NCI-H1417 (cell line): ENCODE measurements at regions not wholly inside any gene's neighbourhood (a gene's known extent, or its start where the extent isn't known, plus 50 kb on each side); places are given as distances from the start of the nearest gene placed in this dataset.

ENCODE experiments used
- DNase-seq, 3 experiments: peaks; one replicate each; lab custom pipeline; 2025; lab: John Stamatoyannopoulos, UW

DNA sequence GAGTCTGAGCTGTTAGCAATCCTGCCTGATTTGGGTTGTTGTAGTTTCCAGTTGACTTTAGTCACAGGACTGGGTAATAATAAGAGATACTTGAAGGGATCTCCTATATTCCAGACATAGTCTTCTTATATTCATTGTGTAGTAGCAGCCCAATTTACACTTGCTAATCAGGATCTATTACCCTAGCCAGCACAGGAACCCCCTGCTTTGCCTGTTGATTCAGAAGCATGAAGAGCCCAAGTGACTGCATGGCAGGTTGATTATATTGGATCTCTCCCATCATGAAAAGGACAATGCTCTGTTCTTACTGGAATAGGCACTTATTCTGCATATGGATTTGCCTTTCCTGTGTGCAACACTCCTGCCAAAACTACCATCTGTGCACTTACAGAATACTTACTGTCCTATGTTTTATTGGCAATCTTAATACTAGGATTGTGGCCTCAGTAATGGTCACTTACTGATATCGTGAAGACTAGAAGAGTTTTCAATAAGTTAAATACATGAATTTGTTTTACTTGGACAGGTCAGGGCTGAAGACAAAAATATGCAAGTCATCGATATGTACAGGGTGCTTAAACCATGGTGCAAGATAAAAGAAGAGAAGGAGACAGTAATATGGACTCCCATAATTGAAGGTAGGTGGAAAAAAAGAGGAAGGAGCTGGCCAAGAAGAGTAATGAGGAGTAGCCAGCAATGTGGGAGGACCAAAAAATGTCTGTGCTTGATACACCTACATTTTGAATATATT is 304.1 kb downstream of the MCTP2 start:
- peak in 1 of 3 experiments; percentile 6 for DNase-seq

DNA sequence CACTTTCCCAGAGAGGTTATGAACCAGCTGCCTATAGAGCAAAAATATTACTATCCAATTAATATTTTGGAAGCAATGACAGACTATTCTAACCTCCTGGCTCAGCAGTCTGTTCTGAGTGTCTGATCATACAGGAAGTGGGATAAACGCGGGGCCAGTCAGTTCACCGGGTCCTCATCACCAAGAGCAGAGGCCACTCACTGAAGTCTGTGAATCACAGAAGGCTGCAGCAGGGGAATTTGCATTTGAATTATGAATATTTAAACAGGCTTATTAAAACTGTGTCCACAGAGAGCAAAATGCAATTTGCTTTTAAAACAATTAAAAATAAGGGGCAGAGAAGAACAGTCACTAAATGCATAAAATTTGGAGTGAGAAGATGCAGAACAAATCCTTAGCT is 305.2 kb downstream of the MCTP2 start:
- DNase-seq, result no peak

DNA sequence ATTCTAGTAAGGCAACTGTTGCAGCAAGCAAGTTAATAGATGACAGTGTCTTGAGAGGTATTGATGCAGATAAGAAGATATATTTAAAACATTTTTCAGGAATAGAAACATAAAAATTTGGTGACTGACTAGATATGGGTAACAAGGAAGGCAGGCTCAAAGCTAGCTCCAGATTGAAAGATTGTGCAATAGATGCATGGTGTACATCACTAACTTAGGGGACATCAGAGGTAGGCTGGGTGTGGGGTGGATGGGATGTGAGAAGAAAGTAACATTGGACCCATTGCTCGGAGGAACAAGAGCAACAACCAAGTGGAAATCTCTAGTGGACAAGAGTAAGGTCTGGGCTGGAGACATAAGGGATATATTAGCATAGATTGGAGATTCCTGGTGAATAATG is 306.9 kb downstream of the MCTP2 start:
- DNase-seq, result no peak

DNA sequence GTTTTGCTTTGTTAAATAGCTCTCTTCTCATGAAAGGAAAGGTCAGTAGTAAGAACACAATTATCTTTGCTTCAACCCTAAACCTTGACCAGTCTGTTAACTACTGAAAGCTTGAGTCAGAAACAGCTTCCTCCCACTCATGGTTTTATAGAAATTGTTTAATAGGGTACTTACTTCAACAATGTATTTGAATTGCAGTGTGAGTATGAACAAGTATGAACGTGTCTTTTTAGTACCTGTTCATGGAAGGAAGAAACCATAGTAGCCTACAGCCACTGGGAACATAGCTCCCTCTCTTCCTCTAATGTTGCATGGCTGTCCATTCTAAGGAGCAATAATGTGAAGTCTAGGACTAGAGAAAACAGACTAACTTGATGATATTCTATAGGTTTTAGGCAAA is 311.0 kb downstream of the MCTP2 start:
- DNase-seq, result no peak

DNA sequence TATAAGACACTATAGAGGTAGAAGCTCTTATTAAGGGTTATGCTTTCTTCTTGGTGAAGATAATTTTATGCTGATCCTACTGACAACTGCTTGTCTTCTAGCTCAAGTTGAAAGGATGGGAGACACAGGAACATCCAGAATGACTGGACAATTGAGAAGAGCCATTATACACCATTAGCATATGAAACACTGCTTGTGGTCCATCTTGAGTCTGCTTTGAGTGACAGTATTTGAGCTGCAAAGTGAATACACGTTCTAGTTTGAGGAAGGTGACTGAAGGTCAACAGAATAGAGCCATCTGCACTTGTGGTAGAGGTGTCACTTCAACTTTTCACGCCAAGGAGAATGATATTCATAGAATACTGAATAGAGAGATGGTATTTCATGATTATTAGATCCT is 315.4 kb downstream of the MCTP2 start:
- no peak for DNase-seq

DNA sequence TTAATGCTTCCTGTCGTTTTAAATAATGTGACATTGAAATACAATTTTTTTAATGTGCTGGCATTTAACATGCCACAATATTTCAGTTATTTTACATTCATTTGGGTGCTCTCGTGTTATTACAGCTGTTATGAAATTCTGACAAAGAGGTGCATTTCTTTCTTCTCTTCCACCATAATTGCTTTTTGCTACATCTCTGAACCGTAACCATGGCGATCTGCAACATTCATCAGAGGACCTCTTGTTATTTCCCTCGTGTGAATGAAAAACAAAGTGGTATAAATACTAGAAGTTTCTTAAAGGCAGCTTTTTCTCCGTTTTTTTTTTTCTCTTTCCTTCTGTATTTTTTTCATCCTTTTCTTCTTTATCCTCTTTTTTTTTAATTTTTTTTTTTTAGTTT is 316.4 kb downstream of the MCTP2 start:
- no peak for DNase-seq

DNA sequence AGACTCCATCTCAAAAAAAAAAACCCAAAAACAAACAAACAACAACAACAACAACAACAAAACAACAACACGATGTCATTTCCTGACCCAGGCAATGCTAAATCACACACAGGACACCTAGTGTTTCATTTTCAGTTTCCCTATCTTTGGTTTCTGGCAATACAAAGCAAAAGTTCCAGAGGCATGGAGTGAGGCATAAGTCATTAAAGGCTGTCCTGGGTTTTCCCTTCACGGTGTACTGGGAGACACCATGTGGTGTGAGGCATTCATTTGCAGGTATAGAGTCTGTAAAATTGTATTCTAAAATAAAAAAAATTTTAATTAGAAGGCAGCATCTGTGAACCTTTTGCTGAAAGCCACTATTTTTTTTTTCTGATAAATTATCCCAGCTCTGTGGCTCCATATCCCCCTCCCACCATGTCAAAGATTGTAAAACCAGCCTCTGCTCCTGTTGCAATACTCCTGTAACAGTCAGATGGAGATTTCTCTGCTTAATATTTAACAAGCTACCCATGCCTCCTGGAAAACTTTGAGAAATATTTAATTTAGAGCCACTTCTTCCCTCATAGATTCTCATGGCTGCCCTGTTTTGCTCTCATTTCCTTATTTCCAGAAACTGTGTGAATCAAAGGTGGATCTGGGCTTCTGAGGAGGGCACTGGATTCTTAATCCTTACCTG is 324.6 kb downstream of the MCTP2 start:
- no peak for DNase-seq

DNA sequence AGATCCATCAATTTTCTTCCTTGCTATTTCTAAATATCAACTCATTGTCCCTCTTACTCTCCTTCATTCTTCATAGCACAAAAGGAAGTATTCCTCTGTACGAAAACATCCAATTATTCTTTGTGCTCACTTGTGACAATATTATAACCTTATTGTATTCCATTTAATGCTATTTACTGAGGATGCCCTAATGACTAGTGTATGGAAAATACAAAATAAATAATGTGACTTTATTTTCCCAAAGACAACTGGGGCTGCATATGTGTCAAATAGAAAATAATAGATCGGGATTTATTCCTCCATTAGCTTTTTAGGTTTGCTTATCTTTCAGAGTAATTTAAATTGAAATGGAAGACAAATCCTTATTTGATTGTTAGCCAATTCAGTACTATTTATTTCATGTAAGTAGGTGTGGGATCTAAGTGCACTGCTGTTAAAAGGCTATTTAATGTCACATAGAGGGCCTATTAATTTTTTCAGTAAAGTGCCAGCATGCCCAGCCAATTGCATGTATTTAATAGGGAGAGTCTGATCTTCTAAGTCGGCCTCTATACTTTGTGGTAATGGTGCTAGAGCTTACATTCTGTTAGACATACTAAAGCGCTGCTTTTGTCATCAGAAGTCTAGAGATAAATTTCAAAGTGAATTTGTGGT is 329.8 kb downstream of the MCTP2 start:
- DNase-seq, result peak in 1 of 3 experiments; percentile 81

DNA sequence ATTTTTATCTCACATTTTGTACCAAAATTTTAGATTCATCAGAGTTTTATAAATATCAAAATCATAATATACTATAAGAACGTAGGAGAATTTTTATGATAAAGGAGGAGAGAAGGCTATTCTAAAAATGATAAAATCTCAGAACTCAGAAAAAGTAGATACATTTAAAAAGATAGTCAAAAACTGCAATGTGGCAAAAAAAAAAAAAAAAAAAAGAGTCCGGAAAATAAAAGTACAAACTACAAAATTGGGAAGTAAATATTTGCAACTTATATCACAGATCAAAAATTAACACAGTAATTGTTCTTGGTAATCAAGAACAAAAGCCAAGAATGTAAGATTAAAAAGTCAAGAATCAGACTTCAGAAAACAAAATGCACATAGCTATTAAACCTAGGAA is 332.1 kb downstream of the MCTP2 start:
- no peak for DNase-seq

DNA sequence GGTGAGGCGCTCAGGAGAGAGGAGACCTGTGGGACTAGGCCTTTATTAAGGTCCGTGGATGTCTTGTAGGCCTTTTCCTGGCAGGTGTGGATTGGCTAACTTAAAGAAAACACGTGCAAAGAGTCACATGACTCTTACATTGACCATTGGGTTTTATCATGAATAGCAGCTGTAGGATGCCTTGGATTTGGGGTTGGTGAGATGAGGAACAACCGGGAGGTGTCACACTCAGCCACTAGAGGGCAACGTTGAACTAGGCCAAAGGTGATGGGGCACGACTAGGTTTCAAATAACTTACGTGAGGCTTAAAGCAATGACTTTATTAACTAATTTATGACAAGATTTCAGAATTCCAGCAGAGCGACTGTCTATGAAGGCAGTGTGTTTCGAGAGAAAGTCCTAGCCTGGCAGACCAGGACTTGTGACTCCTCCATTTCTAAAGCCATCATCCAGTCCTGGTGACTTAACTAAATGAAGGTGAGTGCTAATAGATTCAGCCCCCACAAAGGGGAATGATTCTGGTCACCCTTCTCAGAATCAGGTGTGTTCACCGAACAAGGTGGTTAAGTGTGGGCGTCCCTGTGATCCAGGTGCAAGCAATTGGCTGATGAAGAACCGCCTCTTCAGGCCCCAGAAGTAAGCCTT is 345.6 kb downstream of the MCTP2 start:
- DNase-seq, result peak; percentile 10 to 71 (median 39)

DNA sequence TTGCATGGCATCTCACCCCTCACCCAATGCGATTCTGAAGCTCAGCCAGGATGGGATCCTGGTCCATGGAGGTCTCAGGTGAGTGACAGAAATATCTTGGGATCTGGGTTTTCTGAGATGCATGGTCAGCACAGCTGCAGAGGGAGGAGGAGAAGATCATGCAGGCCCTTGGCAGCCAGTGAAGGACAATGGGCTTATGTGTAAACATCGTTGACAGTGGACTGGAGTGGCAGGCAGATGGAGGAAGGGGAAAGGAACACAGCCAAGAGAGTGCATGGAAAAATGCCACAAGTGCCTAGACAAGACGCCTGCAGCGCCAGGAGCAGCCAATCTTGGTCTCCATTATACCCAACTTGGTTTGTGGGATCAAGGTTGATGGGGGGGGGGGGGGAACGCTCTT is 347.9 kb downstream of the MCTP2 start:
- DNase-seq, result peak in 1 of 3 experiments; percentile 57

DNA sequence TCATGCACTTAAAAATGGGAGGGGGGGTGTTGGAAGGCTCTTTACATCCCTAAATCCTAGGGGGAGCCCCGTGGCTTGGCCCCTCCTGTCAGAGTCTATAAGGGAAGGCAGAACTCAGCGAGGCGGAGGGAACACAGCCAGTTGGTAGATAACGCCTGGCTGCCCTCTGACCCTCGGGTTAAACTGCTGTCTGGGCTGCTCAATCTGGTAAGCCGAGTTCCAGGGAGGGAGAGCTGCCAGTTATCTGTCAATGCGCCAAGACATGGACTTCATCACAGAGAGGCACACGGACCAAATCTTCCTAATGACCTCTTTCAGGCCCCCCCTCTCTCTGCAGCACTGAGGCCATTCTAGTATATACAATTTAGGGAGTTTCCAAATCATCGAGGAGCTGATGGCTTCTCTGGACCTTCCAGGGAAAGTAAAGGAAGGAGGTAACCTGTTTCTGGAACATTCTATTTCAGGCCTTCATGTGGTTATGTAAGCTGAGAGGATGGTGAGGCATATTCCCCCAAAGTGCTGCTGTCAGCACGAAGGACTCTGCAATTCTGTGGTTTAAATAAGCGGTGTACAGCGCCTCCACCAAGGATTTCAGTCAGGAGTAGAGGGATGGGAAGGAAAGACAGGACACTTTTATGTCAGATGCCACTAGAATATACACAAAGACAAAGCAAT is 349.0 kb downstream of the MCTP2 start:
- DNase-seq, result no peak

DNA sequence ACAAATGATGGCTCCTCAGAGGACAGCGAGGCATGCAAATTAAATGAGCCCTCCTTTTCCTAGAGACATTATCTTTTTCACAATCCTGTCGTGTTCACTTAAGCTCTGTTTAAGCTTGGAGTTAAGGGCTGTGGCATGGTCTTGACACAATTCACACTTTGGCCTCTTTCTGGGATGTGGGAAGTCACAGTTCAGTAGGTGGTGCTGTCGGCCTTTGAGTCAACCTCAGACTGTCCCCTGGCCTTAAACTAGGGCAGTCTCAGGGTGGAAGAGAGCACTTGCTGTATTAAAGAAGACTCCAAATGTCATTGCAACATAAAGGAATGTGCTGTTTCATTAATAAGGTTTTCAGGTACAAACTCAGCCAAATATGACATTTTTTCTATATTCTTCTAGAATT is 351.0 kb downstream of the MCTP2 start:
- peak; percentile 11 to 50 (median 19) for DNase-seq

DNA sequence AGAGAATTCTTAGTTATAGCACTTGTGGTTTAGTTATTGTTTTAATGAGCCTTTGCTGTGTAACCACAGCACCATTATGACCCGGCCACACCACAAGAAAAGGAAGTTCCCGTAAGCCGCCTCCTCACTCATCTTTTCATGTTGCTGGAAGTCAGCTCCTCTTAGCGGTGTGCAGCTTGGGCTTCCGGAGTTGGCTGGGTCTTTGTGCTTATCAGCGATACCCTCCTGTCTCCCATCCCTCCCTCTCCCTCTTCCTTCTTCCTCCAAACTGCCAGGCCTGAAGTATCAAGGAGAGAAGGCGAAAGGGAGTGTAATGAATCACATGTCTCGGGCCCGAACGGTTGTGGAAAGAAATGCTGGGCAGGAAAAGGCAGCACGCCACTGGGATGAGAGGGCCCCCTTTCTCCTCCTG is 353.5 kb downstream of the MCTP2 start:
- peak in 1 of 3 experiments; percentile 8 for DNase-seq

DNA sequence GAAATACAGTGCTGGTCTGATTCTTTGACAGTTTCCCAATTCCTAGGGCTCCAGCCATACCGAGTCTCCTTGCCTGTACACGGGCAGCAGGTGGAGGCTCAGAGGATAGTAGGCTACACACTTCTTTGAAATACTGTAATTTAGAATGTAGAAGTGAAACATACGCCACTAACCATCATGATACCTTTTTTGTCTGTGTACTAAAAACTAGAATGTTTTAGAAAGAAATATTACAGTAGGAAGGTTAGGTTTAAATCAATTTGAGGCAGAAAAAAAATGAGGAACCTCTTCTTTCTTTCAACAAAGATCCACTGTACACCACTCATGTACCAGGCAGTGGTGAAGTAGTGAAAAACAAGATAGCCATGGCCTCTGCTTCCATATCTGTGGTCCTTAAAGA is 354.7 kb downstream of the MCTP2 start:
- no peak for DNase-seq

DNA sequence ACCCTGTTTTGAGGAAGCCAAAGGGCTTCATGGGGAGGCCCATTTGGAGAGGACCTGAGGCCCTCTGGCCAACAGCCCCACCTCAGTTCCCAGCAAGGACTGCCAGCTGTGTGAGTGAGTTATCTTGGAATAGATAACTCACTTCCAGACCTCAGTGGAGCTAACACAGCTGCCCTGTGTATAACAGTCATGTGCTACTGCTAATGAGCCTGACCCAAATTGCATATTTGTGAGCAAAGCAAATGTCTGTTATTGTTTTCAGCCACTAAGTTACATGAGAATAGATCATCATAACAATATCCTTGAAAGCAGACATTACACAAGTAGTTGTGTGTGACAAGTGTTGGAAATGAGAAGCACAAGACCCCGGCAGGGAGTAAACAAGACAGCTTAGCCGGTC is 355.8 kb downstream of the MCTP2 start:
- no peak for DNase-seq

DNA sequence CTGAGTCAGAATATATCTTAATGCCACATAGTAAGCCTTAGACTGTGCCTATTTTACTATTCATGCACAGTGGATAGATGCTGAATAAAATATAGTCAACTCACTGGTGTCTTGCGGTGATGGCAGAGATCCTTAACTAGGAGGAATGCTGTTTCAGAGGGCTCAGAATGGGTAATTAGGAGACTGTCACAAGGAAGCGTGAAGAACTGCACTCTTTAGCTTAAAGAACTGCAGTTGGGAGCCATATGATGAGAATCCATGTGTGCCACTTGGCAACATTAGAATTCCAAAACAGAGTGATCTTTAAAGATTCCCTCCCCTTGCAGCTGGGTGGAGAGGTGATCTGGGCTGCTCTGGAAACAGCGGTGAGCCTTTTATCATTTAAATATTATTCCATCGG is 357.6 kb downstream of the MCTP2 start:
- DNase-seq, result no peak

DNA sequence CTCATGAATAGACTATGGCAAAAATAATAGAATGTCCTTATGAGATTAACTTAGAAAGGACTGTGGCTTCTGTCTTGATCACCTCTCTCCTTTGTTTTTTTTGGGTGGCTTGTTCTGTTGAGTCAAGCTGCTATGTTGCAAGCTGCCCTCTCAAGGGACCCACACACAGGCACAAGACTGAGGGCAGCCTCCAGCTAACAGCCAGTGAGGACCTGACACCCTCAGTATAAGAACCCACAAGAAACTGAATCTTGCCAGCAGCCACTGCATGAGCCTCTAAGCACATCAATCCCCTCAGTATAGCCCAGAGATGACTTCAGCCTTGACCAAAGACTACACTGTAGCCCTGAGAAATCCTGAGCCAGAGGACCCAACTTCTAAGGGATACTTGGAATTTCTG is 361.1 kb downstream of the MCTP2 start:
- no peak for DNase-seq

DNA sequence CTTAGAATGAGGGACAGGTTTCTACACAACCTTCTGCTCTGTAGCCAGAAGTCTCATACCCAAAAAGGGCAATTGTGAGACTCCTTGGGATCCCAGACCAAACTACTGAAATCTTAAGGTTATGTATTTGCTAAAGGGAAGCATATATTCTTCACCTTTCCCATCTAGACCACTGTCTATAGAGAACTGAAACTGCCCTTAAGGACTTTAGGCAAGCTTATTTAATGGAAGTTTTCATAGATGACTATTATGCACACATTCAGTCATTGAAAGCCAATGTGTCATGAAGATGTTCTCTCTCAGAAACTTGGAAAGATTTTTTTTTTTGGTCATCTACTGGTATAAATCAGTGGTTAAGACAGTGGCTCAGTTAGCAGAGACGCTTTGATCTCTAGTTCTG is 365.3 kb downstream of the MCTP2 start:
- no peak for DNase-seq

DNA sequence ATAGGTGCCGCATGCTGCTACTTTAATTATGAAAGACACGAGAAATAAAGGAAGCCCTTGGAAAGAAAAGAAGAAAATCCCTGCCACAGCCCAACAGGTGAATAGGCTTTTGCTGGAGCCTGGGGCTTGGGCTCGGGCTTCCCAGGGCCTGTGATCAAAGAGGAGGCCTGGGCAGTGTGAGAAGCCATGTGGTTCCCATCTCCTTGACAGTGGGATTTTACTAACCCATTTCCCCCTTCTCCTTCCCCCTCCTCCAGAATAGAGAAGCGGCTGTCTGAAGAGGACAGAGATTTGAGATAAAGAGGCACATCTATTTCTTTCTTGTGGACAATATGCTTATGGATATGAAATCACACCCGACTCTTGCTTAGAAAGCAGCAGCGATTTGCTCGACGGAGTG is 369.1 kb downstream of the MCTP2 start:
- DNase-seq, result no peak

DNA sequence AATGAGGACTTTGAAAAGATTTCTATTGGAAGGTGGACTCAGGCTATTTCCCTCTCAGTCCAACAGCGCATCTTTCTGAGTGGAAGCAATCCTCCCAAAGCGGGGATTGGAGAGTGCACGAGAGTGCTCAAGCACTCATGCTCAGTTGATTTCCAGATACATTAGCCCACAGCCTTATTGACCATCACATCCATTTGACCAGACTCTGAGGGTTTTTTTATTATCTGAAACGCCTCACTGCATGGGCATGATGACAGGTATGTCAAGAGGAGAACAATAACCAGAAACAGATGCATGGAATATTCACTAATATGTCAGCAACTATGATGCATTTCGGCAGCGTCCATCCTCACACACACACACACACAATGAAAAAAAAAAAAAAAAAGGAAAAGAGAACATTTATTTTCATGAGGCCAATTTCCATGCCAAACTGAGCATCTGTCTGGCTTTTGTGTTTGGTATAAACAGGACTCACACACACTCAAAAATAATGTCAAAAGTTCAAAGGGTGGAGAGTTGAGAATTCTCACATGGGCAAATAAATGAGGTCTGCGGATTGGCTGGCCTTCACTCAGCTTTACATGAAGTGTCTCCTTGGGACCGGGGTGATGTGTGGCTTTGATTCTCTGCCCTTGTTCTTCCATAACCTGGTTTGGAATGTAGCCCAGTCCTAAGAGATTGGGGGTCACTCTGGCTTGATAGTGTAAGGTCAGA is 371.6 kb downstream of the MCTP2 start:
- peak in 1 of 3 experiments; percentile 31 for DNase-seq
